Bone marrow (tissue), 2 donors: ENCODE measurements at regions not wholly inside any gene's neighbourhood (a gene's known extent, or its start where the extent isn't known, plus 50 kb on each side); places are given as distances from the start of the nearest gene placed in this dataset.

ENCODE experiments used
- DNase-seq, 2 donors: peaks; one replicate each; lab custom pipeline; 2025; lab: John Stamatoyannopoulos, UW

DNA sequence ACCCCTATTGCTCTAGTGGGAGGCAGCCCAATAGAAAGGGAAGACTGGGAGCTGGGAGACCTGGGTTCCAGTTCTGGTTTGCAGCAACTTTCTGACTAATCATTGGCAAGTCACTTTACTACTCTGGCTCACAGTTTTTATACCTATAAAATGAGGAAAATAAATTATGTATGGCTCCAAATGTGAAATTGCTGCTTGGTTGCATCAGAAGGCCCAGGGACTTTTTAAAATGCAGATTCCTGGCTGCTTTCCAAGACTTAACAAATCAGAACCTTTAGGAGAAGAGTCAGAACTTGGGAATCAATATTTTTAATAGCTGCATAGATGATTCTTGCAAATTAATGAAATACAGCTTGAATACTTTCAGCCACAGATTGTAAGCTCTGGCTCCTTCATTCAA is 943.9 kb downstream of the EPHA4 start:
- DNase-seq: no peak

DNA sequence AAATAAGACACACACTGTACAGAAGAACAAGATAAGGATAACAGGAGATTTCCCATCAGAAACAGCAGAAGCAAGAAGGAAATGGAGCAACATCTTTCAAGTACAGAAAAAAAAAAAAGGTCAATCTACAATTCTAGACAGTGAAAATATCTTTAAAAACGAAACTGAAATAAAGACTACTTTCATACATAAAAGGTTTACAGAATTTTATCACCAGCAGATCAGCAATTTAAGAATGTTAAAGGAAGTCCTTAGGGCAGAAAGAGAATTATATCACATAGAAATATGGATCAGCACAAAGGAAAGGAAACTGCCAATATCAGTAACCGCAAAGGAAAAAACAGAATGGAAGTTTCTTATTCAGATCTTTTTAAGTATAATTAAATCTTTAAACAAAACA is 931.0 kb downstream of the EPHA4 start:
- DNase-seq: no peak

DNA sequence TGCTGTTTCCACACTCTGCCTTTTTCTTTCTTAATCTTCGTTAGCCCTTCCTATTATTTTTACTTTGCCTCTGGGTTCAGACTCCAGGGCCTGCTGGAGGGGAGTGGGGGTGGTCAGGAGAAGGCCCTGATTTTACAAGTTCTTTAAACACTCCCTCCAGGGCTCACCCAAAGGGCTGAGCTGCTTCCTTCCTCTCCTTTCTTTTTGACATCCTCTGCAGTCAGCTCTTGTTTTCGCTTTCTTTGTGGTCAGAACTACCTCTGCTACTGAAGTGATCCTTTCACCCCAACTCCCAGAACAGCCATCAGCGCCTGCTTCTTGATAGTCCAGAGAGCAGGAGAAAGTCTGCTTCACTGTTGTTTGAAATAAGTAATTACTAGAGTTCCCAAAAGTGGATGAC is 925.7 kb downstream of the EPHA4 start:
- no peak for DNase-seq

DNA sequence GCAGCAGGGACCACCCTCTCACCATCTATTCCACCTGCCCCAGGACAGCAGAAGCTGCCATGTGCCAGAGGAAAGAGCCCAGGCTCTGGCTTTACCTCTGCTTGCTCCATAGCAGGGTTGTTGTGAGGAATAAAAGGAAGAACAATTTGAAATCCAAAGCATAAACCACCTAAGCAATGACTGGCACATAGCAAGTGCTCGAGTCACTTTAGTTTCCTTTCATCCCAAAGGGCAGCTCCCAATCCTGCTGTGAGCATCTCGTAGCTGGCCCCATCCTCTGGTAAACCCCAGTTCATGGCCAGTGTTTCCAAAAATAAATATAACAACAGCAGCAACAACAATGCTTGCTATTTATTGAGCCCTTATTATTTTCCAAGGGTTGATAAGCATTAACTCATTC is 923.5 kb downstream of the EPHA4 start:
- DNase-seq: no peak

DNA sequence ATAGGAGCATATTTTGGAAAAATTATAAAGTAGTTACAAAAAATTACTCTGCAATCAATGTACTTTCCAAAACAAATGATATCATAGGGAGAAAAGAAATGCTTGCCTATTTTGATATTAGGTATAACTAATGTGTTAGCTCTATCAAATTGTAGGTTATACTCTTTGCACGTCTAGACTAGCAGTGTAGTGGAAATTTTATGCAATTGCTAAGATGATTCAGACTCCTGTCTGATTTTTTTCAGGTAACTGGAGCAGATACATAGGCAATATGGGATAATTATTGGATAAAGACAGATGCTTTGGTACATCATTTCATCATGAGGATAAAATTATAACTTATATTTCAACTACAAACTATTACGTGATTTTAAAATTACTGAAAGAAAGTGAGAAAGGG is 918.3 kb downstream of the EPHA4 start:
- no peak for DNase-seq

DNA sequence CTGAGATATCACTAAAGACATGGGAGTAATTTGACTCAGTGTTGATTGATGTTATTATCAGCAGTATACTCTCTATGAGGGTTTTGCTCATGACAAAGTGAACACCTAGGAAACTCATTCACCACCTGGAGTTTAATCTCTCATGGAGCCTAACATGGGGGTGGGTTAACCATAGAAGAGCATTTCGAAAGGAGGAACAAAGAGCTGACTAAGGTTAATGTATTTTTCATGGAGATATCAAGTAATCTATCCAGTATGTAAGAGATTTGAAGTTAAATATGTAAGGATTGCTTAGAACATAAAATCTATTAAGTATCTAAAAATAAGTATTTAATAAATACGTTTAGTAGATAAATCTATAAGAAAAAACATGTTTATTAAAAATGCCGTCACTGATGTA is 917.8 kb downstream of the EPHA4 start:
- no peak for DNase-seq

DNA sequence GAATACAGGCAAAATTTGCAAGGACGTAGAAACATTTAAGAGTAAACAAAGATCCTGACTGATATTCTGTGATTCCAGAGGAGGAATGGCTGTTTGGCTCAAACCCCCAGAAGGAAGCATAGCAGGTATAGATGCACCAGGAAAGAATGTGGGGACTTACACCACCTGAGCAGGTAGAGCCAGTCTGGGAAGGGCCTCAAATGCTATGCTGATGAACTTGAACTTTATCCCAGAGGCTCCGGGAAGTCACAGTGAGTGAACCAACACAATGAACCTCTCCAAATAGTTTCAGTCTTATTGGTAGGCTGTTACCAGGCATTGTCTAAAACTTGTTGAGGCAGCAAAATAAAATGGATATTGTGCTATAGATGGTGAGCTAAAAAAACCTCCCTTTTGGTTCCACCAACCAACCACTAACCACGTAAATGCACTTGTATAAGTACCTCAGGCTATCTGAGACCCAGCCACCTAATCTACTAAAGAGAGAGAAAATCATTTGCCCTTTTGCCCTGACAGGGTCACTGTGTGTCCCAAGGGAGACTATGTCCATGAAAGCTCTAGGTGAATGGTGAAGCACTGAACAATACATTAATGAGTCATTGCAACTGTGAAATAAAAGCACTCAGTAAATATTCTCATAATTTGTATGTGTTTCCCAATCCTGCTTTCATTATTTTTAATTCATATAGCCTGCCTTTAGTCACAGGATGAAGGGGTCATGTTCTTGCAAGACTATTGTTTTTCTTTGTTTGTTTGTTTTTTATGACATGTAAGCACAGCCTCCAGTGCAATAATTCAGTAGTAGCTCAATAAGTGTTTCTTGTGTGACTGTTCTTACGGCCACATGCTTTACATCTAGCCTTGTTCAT is 911.6 kb downstream of the EPHA4 start:
- DNase-seq: no peak

DNA sequence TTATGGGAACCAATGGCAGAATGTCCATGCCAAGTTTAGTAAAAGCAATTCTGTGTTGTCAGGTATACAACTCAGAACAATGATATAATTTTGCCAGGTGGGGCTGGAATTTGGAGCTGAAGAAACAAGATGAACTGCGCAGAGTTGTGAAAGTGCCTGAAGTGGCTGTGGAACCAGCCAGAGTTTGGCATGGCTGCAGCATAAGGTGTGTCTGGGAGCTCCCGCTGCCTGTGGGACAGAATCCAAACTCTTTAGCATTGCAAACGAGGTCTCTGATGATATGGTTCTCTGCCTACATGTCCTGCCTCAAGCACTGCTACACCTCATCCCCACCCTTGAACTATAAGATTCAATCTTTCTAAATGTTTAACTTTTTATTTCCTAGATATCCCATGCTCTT is 909.7 kb downstream of the EPHA4 start:
- no peak for DNase-seq

DNA sequence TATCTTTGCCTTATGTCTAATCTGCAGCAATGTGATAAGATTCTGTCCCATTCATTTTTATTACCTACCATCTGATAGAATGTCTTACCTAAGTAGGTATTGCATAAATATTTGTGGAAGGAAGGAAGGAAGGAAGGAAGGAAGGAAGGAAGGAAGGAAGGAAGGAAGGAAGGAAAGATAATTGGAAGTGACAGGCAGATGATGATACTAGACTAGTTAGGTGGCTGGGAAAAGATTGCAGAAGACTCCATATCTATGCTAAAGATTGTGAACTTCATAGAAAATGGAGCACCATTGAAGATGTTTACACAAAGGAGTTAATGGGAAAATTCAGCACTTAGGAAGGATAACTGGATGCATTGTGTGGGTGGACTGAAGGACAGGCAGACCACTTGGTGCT is 909.0 kb downstream of the EPHA4 start:
- no peak for DNase-seq

DNA sequence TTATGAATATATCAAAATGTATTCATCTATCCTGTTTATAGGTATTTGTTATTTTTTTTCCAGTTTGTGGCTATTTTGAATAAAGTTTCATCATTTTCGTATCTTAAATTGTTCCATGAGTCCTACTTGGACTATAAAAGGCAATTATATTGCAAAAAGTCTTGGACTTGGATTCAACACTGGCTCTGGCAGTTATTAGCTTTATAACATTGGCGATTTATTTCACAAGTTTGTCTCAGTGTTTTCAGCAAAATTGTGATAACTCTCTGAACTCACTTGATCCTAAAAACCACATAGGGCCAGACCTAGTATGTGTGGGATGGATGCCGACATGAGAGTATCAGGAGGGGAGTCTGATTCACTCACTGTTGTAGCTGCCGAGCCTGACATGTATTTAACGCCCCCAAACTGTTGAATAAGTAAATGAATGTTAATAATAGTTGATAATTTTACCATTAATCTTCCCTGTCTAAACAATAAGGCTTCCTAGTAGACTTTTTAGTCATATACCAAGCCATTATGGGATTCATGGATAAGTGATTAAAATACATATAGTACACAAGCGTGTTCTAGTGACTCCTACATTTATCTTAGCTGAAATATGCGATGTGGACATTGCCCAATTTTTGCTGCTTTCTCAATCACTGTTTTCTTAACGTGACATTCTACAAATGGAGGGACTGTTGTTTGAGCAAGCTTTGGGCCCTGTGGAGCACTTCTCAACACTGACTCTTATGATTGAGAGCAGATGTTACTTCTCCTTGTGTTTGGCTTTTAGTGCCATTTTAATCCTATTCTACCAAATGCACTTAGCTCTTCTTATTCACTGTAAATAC is 907.6 kb downstream of the EPHA4 start:
- DNase-seq: no peak

DNA sequence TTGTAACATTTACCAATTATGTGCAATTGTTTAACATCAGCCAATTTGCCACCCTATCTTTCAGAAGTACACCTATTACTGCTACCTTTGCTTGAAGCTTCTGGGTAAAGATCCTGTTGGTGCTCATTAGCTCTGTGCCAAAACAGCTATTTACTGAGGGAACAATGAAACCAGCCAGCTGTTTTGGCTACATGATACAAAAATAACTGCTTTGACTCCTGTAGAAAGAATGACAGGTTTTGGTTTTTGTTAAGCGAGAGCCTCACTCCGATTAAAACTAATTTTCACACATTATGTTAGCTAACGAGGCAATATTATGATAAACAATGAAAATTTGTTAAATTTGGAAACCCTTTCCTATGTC is 907.0 kb downstream of the EPHA4 start:
- no peak for DNase-seq

DNA sequence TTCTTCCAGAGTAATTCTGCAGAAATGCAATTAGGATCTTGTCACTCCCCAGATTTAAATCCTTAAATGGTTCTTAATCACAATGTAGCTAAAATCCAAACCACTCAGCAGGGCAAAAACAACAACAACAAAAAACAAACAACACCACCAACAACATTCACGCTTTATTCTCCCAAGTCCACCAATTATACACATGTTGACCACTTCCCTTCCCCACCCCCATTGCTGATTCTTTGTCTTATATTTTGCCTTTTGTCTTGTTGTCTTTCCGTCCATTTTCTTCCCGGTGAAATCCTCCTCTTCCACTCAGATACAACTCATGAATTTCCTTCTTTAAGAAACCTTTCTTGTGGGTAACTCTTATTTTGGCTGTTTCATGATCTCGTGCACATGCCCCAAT is 902.8 kb downstream of the EPHA4 start:
- DNase-seq: no peak

DNA sequence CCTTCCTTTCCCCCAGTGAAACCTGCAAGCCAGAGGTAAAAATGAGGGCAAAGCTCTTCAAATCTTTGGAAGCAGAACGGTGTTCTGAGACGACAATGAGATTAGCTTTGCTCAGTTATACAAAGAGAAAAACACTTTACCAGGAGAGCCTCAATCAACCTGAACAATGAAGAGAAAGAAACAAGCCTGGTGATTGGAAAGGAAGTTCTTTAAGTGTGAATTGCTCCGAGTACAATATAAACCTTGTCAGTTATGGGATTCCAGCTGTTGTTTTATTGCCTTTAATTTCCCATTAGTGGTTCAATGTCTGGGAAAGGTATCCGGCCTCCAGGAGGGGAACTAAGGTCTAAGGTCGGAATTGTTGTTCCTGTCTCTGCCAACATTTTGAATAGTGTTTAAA is 901.6 kb downstream of the EPHA4 start:
- DNase-seq: no peak

DNA sequence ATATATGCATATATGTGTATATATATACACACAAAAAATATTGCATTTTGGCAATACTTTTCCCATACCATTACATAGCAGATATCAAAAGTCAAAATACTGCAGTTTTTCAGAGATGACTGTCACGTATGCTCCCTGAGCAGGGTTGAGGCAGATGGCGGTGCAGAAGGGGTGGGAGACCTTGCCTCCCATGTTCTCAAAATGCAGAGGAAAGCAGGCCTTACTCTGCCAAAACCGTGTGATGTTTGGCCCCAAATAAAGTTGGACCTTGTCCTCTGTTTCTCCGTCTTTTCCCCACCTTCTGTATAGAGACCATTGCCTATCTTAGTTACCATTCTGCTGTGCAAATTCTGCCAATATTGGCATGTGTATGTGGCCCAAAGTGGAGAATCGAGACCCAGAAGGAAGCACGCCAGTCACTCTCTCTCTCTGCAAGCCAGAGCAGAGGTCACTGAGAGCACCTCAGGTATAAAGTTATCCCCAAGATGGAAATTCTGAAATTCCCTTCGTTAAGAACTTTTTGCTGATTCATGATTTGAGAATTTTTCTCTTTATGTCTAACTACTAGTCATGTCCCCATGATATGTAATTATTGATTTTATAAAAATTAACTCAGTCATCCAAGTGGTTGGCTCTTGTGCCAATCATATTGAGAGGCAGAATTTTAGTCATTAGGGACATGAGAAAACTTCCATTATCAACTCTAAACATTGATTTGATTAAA is 898.8 kb downstream of the EPHA4 start:
- no peak for DNase-seq

DNA sequence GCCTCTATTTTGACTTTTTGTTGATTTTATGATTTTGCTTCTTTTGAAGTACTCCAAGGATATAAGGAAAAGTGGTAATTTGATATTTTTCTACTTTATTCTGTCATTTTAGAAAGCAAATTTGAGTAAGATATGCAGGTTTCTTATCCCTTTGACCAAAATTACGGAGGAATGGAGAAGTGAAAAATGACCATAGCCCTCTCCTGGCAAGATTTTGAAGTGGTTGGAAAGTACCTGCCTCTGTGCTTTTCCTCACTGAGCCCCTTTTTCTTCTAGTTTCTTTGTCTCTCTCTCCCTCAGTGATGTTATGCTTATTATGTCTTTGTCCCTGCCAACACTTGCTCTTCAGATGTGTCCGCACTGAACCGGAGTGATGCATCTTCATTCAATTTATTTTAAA is 898.1 kb downstream of the EPHA4 start:
- DNase-seq: no peak

DNA sequence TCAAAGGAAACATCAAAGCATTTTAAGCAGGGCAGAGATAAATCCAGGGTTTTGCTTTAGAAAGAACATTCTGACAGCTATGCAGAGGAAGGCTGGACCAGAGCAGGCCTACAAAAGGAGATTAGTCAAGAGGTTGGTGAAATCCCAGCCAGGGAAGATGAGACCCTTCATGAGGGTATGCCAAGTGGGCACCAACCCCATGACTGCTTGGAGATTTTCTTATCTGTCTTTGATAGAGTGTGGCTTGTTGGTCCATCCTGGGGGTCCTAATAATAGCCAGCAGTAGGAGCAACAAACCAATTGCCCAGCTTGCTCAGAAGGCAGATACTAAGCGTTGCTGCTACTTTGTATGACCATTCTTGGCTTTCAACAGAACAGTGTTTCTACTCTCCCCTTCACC is 895.4 kb downstream of the EPHA4 start:
- DNase-seq: no peak

DNA sequence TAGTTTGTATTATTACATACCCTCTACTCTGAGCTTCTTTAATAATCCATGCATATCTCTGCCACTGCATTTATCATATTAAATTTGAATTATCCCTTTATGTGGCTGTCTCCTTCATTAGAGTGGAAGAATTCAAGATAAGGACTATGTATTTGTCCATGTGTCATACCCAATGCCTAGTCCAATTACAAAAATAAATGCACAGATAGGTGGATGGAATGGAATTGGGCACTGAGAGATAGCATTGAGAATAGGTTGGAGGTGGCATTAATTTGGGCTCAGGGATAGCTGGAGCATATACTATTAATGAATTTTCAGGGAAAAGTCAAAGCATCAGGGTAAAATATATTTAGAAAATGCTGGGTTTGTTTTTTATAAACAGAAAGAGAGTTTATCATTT is 893.2 kb downstream of the EPHA4 start:
- DNase-seq: no peak

DNA sequence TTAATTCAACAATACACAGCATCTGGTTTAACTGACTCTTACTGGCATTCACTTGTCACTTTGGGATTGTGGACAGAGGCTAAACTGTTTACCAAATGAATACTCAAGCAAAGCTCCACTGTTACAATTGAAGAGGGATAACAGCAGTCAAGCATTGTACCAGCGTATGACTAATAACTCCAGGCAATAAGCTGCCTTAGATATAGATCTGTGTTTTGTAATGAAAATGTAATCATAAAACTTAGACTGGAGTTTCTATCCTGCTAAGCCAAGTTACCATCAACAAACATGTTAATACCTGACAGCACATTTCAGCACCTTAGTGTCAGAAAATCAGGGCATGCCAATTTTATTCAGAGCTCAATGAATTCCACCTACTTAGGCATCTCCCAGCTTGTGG is 889.5 kb downstream of the EPHA4 start:
- DNase-seq: no peak

DNA sequence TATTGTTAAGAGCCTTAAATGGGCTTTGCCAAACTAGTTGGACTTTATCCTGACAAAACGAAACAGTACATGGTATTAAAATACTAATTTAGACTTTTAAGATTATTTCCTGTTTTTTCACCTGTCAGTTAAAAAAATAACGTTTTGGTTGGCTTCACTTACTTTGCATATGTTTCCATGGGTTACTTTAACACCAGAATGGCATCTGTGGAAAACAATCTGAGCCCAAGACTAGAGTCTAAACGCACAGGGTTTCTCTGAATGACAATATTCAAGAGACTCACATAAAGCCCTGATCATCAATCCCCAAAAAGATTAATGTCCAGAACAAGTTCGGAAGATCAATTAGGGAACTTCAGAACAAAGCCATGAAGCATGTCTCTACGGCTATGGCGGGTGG is 888.0 kb downstream of the EPHA4 start:
- no peak for DNase-seq

DNA sequence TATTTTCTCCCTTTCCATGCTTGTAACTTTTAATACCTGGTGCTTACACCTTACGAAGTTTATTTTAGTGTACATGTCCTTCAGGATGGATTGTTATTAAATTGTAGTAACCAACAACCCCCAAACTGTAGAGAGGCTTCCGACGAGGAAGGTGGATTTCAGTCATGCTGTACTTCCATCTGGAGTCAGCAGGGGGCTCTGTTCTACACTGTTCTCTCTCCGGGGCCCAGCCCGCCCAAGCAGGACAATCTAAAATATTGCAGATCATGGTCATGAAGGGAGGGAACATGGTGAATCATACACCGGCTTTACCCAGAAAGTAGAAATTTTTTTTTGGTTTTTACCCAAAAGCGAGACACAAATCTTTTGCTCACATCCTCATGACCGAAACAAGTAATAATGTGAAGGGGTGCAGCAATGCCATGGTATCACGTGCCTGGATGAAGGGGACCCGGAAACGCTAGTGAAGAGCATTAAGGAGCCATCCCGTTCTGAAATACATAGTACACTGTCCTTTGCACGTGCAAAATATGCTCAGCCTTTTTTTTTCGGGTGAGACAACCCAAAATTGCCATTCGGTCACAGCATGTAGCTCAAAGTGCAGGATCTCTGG is 884.8 kb downstream of the EPHA4 start:
- peak; percentile 1 to 45 for DNase-seq

DNA sequence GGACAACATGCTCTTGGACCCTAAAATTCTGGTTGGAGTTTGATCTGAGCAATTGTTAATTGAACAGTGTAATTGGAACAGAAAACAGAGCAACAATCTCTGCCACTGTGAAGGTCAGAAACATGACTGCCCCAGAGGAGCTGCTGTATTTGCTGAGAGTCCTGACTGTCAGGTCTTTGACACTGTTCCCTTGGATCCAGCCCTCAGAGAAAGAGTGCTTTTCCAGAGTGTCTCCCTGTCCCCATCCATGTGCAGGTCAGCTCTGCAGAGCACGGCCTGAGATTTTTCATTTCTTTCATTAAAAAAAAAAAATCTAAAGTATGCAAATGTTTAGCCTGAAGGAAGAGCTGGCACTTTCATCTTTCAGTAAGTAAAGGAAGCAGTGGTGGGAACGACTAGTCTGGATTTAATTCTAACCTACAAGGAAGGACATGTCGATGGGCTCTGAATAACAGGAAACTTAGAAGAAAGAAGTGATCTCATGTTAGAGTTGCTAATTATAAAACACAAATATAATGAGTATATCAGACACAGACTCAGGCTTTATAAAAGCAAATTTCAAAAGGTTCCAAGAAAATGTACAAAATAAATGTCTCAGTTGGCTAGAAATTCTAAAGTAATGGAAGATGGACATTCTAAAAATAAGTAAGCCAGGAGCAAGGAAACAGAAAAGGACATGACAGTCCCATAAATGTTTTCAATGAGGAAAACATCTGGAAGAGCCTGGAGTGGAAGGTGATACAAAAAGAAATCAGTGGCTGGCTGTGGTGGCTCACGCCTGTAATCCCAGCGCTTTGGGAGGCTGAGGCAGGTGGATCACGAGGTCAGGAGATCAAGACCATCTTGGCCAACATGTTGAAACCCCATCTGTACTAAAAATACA is 876.5 kb downstream of the EPHA4 start:
- DNase-seq: no peak
